MCF 10A (cell line): ENCODE measurements at regions not wholly inside any gene's neighbourhood (a gene's known extent, or its start where the extent isn't known, plus 50 kb on each side); places are given as distances from the start of the nearest gene placed in this dataset.

Experiments used
- BruUV-seq: library from RNA; stranded (reverse); fragments of 400-500 nt; replicated peaks from 2 replicates; lab custom pipeline; 2021; lab: Mats Ljungman, UMichigan
- CTCF ChIA-PET: fragments of 300-600 bp; sonication (Branson Sonifier 250); formaldehyde crosslinking; extraction: SDS; loops from one replicate; lab custom pipeline; 2021; ENCODE audit warnings: antibody characterized with exemption, inconsistent platforms; lab: Yijun Ruan, JAX
- POLR2A ChIA-PET: fragments of 300-600, 350-650 bp; sonication (Branson Sonifier 250); formaldehyde crosslinking; extraction: SDS; loops from one replicate; lab custom pipeline; 2020; ENCODE audit warnings: antibody characterized with exemption, inconsistent platforms; lab: Yijun Ruan, JAX
- DNase-seq: peaks from one replicate; pipeline ENCODE4 v3.0.0-alpha.2; 2018; ENCODE audit not compliant: unreplicated experiment
- H3K27ac Mint-ChIP-seq: one replicate; pipeline ENCODE4 v1.8.0; 2022; ENCODE audit warnings: mild to moderate bottlenecking, low read depth, mixed read lengths; ENCODE audit not compliant: unreplicated experiment
- H3K27me3 Mint-ChIP-seq: one replicate; pipeline ENCODE4 v1.8.0; 2022; ENCODE audit warnings: mixed read lengths; ENCODE audit not compliant: insufficient read depth, unreplicated experiment
- H3K36me3 Mint-ChIP-seq: one replicate; pipeline ENCODE4 v1.8.0; 2022; ENCODE audit warnings: mild to moderate bottlenecking, moderate library complexity, mixed read lengths; ENCODE audit not compliant: insufficient read depth, unreplicated experiment
- H3K4me1 Mint-ChIP-seq: one replicate; pipeline ENCODE4 v1.8.0; 2022; ENCODE audit warnings: mixed read lengths; ENCODE audit not compliant: insufficient read depth, unreplicated experiment
- H3K4me3 Mint-ChIP-seq: one replicate; pipeline ENCODE4 v1.8.0; 2022; ENCODE audit warnings: mild to moderate bottlenecking, moderate library complexity, mixed read lengths; ENCODE audit not compliant: unreplicated experiment
- H3K9me3 Mint-ChIP-seq: one replicate; pipeline ENCODE4 v1.8.0; 2022; ENCODE audit warnings: mixed read lengths; ENCODE audit not compliant: unreplicated experiment
- intact Hi-C: fragments of 100-400 bp; cut with micrococcal nuclease; formaldehyde crosslinking; loops from 2 replicates; pipeline ENCODE4 v1.14.1; 2022
- TF ChIP-seq, protein P1 (sequence below): fragments of 200-600 bp; IDR thresholded peaks from one replicate; pipeline ENCODE4 v1.8.0; 2022; ENCODE audit warnings: antibody characterized with exemption, mild to moderate bottlenecking; ENCODE audit not compliant: unreplicated experiment

DNA sequence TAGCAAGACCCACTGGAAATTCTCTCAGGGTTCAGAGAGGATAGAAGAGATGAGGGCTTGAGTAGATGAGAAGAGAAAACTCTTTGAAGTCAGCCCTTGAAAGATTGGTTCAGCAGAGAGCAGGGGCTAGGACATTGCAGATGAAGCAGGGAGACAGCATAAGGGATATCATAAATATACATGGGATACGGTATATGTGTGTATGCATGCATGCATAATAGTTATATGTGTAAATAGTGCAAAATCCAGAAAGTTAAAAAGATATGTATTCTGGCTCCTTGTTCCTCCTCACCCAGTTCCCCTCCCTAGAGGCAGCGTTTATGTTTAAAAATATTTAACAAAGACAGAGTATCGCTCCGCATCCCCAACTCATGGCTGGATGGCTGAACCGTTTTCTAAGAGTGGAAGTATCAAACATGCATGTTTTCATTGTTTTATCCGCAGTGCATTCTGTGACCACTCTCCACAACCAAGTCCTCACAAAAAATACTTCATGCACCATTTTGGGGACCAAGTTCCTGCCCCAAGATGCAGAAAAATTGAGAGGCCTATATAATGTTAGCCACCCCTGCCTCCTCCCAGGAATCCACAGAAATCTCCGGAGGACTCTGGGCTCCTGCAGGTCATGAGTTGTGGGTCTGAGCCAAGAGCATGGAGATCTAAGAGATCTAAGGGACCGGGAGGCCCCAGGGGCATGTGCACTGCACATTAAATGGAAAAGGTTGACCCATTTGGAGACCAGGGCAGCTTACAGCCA lies 119.5 kb downstream of the MTX3 start:
- TF ChIP-seq, protein P1, sequence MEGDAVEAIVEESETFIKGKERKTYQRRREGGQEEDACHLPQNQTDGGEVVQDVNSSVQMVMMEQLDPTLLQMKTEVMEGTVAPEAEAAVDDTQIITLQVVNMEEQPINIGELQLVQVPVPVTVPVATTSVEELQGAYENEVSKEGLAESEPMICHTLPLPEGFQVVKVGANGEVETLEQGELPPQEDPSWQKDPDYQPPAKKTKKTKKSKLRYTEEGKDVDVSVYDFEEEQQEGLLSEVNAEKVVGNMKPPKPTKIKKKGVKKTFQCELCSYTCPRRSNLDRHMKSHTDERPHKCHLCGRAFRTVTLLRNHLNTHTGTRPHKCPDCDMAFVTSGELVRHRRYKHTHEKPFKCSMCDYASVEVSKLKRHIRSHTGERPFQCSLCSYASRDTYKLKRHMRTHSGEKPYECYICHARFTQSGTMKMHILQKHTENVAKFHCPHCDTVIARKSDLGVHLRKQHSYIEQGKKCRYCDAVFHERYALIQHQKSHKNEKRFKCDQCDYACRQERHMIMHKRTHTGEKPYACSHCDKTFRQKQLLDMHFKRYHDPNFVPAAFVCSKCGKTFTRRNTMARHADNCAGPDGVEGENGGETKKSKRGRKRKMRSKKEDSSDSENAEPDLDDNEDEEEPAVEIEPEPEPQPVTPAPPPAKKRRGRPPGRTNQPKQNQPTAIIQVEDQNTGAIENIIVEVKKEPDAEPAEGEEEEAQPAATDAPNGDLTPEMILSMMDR: no peak
- Mint-ChIP-seq H3K27me3 (peaks cover 31% of the 10 kb centered on the region), H3K27ac (no peak overlapping the region)

DNA sequence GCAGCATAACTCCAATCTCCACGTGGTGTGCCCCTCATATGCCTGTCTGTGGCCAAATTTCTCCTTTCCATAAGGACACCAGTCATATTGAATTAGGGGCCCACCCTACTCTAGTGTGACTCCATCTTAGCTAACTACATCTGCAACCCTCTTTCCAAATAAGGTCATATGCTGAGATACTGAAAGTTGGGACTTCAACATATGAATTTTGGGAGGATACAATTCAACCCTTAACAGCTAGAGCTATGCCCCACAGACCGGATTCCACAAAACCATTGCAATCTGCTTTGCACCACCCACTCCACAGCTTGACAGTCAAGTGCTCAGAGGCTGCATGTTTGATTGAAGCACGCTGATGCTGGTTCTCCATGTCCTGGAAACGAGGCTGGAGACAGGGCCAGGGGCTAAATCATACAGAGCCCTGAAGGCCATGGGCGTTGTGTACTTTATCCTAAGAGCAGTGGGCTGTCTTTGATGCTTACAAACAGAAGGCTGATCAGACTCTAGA lies 122.8 kb downstream of the MTX3 start:
- H3K4me1 Mint-ChIP-seq: no peaks in the 10 kb centered on the region
- intact Hi-C loops: no loop called here
- H3K9me3 Mint-ChIP-seq: no peaks in the 10 kb centered on the region
- ChIA-PET CTCF (interaction anchor here (0.6 kb wide), 1 partner anchor 856 kb away, joined by 3 read pairs; no protein-coding TSS in a partner anchor), POLR2A (no interaction called here)
- TF ChIP-seq, protein P1: no peak
- no peak overlapping the region for H3K27ac Mint-ChIP-seq
- BruUV-seq: no TSS peak
- H3K4me3 Mint-ChIP-seq: no peak overlapping the region
- peaks cover 23% of the 10 kb centered on the region for H3K27me3 Mint-ChIP-seq
- DNase-seq: no peak
- no peaks in the 10 kb centered on the region for H3K36me3 Mint-ChIP-seq

More for the DNA sequence above, 119.5 kb downstream of the MTX3 start:
- Mint-ChIP-seq H3K36me3 (no peaks in the 10 kb centered on the region), H3K4me3 (no peak overlapping the region), H3K4me1 (no peaks in the 10 kb centered on the region), H3K9me3 (no peaks in the 10 kb centered on the region)
- ChIA-PET CTCF (no interaction called here), POLR2A (no interaction called here)
- no TSS peak for BruUV-seq
- no peak for DNase-seq
- intact Hi-C loops: no loop called here

DNA sequence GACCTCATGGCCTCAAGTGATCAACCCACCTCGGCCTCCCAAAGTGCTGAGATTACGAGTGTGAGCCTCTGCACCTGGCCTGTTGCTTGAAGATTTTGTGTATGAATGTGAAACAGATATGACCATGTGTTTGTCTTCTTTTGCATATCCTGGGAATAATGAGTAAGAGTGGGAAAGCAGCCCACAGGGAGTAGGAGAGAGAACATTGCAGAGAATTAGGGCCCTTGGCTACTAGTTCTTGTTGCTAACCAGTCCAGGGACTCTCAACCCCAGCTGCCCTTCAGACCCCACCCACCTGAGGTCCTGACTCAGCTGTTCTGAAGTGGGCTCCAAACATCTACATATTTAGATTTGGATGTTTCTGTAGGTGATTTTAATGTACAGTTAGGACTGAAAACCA lies 125.5 kb downstream of the MTX3 start:
- no peaks in the 10 kb centered on the region for H3K9me3 Mint-ChIP-seq
- H3K27me3 Mint-ChIP-seq: peaks cover 8% of the 10 kb centered on the region
- H3K36me3 Mint-ChIP-seq: no peaks in the 10 kb centered on the region
- H3K27ac Mint-ChIP-seq: no peak overlapping the region
- no peak overlapping the region for H3K4me3 Mint-ChIP-seq
- intact Hi-C loops: no loop called here
- H3K4me1 Mint-ChIP-seq: no peaks in the 10 kb centered on the region
- BruUV-seq: no TSS peak
- POLR2A ChIA-PET: no interaction called here
- TF ChIP-seq, protein P1: no peak
- DNase-seq: no peak
- CTCF ChIA-PET: interaction anchor here (0.6 to 1.1 kb wide), 2 partner anchors 9 to 218 kb away, joined by 4 to 5 read pairs; no protein-coding TSS in a partner anchor

DNA sequence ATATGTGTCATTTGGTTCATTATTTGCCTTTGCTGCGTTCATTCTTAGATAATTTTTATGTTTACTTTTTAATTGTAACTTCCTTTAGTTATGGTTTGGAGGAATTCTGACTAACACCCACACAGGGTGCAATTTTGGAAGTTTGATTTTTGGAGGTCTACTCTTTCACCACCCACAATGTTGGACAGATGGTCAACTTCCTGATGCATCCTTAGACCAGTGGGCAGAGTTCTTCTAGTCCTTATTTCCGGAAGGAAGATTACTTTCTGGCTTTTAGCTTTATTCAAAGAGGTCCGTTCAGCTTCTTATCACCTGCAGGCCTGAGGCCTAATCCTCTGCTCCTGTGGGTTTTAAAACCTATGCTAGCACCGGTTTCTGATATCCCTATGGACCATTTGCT lies 126.7 kb downstream of the MTX3 start:
- DNase-seq: no peak
- H3K9me3 Mint-ChIP-seq: no peaks in the 10 kb centered on the region
- H3K27ac Mint-ChIP-seq: no peak overlapping the region
- no peaks in the 10 kb centered on the region for H3K4me1 Mint-ChIP-seq
- H3K27me3 Mint-ChIP-seq: no peaks in the 10 kb centered on the region
- CTCF ChIA-PET: interaction anchor here (0.6 kb wide), 1 partner anchor 163 kb away, joined by 3 read pairs; no protein-coding TSS in a partner anchor
- TF ChIP-seq, protein P1: no peak
- intact Hi-C loops: no loop called here
- BruUV-seq: no TSS peak
- POLR2A ChIA-PET: no interaction called here
- no peak overlapping the region for H3K4me3 Mint-ChIP-seq
- no peaks in the 10 kb centered on the region for H3K36me3 Mint-ChIP-seq
